Endothelial cell of umbilical vein (primary cell): ENCODE measurements at regions not wholly inside any gene's neighbourhood (a gene's known extent, or its start where the extent isn't known, plus 50 kb on each side); places are given as distances from the start of the nearest gene placed in this dataset.

Experiments
- EZH2 ChIP-seq: IDR thresholded peaks from 2 replicates; pipeline ENCODE4 v1.6.1; 2012; ENCODE audit warnings: borderline replicate concordance, low read depth, mild to moderate bottlenecking, moderate library complexity, low read length, inconsistent platforms; ENCODE audit not compliant: severe bottlenecking
- GATA2 ChIP-seq: IDR thresholded peaks from 2 replicates; pipeline ENCODE4 v1.7.0; 2011; ENCODE audit warnings: low read depth, mild to moderate bottlenecking, moderate library complexity, mixed read lengths, low read length; ENCODE audit not compliant: insufficient read length, insufficient read depth
- MYC ChIP-seq: IDR thresholded peaks from one replicate; pipeline ENCODE4 v1.6.1; 2011; ENCODE audit warnings: mild to moderate bottlenecking, low read depth, low read length
- POLR2A ChIP-seq: IDR thresholded peaks from 2 replicates; pipeline ENCODE4 v1.6.1; 2012; ENCODE audit warnings: low read depth, mild to moderate bottlenecking, control low read depth, low read length
- POLR2AphosphoS5 ChIP-seq: IDR thresholded peaks from 2 replicates; pipeline ENCODE4 v1.6.1; 2012; ENCODE audit warnings: low read depth, mild to moderate bottlenecking, control low read depth, low read length, moderate library complexity; ENCODE audit not compliant: insufficient read depth
- TF ChIP-seq, protein P1 (sequence below), 2 donors: IDR thresholded peaks; 1 replicate in 1 of 2; 2 replicates in 1 of 2; pipeline ENCODE4 v1.5.1; 2011; ENCODE audit warnings: low read length in 2 of 2, mild to moderate bottlenecking in 2 of 2, moderate library complexity in 2 of 2, control low read depth in 1 of 2, inconsistent platforms in 1 of 2, low read depth in 1 of 2; ENCODE audit not compliant: insufficient read depth in 1 of 2; ENCODE audit errors: extremely low read depth in 1 of 2

DNA sequence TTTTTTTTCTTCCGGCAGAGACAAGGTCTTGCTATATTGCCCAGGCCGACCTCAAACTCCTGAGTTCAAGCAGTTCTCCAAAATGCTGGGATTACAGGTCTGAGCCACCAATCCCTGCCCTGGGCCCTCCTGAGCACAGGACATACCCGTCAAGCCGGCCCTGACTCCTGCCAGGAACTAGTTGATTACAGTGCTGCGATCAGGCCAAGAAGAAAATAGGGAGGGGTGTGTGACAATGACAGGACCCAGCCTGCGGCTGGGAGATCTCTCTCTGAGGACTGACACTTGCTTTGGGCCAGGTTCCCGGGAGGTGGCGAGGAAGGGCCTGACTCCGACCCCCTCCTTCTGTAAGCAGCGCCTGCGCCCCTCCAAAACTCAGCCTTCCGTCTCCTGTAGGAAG, 276.6 kb downstream of the MRTFB start:
- TF ChIP-seq, protein P1, sequence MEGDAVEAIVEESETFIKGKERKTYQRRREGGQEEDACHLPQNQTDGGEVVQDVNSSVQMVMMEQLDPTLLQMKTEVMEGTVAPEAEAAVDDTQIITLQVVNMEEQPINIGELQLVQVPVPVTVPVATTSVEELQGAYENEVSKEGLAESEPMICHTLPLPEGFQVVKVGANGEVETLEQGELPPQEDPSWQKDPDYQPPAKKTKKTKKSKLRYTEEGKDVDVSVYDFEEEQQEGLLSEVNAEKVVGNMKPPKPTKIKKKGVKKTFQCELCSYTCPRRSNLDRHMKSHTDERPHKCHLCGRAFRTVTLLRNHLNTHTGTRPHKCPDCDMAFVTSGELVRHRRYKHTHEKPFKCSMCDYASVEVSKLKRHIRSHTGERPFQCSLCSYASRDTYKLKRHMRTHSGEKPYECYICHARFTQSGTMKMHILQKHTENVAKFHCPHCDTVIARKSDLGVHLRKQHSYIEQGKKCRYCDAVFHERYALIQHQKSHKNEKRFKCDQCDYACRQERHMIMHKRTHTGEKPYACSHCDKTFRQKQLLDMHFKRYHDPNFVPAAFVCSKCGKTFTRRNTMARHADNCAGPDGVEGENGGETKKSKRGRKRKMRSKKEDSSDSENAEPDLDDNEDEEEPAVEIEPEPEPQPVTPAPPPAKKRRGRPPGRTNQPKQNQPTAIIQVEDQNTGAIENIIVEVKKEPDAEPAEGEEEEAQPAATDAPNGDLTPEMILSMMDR (IDR thresholded peaks at IDR 0.05; ENCODE audit: extremely low read depth in 1 of 2, insufficient read depth in 1 of 2, low read depth in 1 of 2, low read length in 2 of 2) = no peak
- TF ChIP-seq EZH2 (no peak), POLR2AphosphoS5 (no peak), POLR2A (no peak), MYC (no peak), GATA2 (no peak)
